ENCODE measurements at regions not wholly inside any gene's neighbourhood (a gene's known extent, or its start where the extent isn't known, plus 50 kb on each side); places are given as distances from the start of the nearest gene placed in this dataset.

DNA sequence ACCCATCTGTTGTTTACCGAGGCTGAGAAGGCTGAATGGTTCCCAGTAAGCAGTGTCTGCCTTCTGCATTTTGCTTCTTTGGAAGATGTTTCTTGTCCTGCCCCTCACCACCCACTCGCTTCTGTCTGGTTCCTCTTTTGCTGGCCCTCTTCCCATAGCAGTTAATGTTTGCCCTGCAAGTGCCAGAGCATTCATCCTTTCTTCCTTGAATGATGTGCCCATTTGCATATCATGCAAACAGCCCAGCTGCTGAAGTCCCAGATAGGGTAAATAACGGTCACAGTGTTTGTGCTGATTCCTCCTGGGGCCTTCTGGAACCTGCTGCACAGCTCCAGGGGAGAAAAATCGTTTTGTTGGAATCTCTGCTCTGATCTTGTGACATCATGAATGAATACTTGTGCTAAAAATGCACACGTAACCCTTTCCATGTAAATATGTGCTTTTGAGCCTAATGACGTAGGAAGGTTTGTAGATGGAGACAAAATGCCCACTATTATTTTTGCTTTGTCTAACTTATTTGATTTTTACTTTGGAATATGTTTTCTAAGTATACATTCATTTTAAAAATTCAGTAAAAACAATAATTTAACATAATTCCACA, 381.0 kb downstream of the SOX2 start:
- DNase-seq (ENCODE audit: low spot score): no peak
- 22% methylated on average over 6 of the region's 6 CpGs for WGBS
- H3K4me3 ChIP-seq (ENCODE audit: low read depth in 1 of 3, low read length in 3 of 3): no peak overlapping the region
- no peaks in the 10 kb centered on the region for H3K36me3 ChIP-seq (ENCODE audit: control insufficient read depth in 4 of 4, insufficient read depth in 3 of 4, low read depth in 1 of 4, low read length in 3 of 4)
- no peak overlapping the region for H3K9ac ChIP-seq (ENCODE audit: low read depth in 1 of 2, low read length in 2 of 2)
- no peaks in the 10 kb centered on the region for H3K4me1 ChIP-seq (ENCODE audit: control insufficient read depth in 4 of 4, insufficient read depth in 4 of 4, low read length in 3 of 4)
- TF ChIP-seq JUND (IDR thresholded peaks at IDR 0.05) (no peak), GABPA (IDR thresholded peaks at IDR 0.05 in 1 of 2, conservative IDR thresholded peaks at IDR 0.05 in 1 of 2) (no peak), FOXA2 (IDR thresholded peaks at IDR 0.05) (no peak), RXRA (IDR thresholded peaks at IDR 0.05) (no peak), RAD21 (IDR thresholded peaks at IDR 0.05) (no peak), SP1 (IDR thresholded peaks at IDR 0.05) (no peak), EGR1 (IDR thresholded peaks at IDR 0.05; ENCODE audit: low read depth in 2 of 2) (no peak)
- TF ChIP-seq, protein P1, sequence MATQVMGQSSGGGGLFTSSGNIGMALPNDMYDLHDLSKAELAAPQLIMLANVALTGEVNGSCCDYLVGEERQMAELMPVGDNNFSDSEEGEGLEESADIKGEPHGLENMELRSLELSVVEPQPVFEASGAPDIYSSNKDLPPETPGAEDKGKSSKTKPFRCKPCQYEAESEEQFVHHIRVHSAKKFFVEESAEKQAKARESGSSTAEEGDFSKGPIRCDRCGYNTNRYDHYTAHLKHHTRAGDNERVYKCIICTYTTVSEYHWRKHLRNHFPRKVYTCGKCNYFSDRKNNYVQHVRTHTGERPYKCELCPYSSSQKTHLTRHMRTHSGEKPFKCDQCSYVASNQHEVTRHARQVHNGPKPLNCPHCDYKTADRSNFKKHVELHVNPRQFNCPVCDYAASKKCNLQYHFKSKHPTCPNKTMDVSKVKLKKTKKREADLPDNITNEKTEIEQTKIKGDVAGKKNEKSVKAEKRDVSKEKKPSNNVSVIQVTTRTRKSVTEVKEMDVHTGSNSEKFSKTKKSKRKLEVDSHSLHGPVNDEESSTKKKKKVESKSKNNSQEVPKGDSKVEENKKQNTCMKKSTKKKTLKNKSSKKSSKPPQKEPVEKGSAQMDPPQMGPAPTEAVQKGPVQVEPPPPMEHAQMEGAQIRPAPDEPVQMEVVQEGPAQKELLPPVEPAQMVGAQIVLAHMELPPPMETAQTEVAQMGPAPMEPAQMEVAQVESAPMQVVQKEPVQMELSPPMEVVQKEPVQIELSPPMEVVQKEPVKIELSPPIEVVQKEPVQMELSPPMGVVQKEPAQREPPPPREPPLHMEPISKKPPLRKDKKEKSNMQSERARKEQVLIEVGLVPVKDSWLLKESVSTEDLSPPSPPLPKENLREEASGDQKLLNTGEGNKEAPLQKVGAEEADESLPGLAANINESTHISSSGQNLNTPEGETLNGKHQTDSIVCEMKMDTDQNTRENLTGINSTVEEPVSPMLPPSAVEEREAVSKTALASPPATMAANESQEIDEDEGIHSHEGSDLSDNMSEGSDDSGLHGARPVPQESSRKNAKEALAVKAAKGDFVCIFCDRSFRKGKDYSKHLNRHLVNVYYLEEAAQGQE (IDR thresholded peaks at IDR 0.05): no peak
- TF ChIP-seq, protein P2, sequence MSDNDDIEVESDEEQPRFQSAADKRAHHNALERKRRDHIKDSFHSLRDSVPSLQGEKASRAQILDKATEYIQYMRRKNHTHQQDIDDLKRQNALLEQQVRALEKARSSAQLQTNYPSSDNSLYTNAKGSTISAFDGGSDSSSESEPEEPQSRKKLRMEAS (IDR thresholded peaks at IDR 0.05): no peak
- H3K9me3 ChIP-seq (ENCODE audit: control insufficient read depth in 4 of 4, low read length in 3 of 4): no peaks in the 10 kb centered on the region
- no peaks in the 10 kb centered on the region for H3K27me3 ChIP-seq (ENCODE audit: control insufficient read depth in 4 of 4, insufficient read depth in 4 of 4, low read length in 3 of 4)
- no peak overlapping the region for H3K27ac ChIP-seq (ENCODE audit: low read depth in 1 of 2, low read length in 2 of 2)

DNA sequence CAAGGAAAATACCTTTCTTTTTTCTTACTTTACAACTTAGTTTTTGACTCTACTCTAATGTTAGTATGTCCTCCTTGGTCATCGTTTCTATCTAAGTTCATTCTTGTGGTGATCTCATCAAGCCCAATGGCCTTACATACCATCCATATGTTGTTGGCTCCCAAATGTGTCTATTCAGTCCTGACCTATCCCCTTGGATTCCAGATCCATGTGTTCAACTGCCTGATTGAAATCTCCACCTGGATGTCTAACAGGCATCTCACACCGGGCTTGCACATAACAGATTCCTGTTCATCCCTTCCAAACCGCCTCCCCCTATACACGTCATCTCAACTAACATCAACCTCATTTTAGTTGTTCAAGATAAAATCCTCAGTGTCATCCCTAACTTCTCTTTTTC, 382.6 kb downstream of the SOX2 start:
- 91% methylated on average over 4 of the region's 4 CpGs for WGBS
- no peak overlapping the region for H3K4me3 ChIP-seq (ENCODE audit: low read depth in 1 of 3, low read length in 3 of 3)
- H3K9ac ChIP-seq (ENCODE audit: low read depth in 1 of 2, low read length in 2 of 2): no peak overlapping the region
- no peaks in the 10 kb centered on the region for H3K36me3 ChIP-seq (ENCODE audit: control insufficient read depth in 4 of 4, insufficient read depth in 3 of 4, low read depth in 1 of 4, low read length in 3 of 4)
- no peak for TF ChIP-seq RAD21 (IDR thresholded peaks at IDR 0.05)
- TF ChIP-seq RXRA (IDR thresholded peaks at IDR 0.05): no peak
- no peak for TF ChIP-seq TAF1 (conservative IDR thresholded peaks at IDR 0.05)
- TF ChIP-seq, protein P3, sequence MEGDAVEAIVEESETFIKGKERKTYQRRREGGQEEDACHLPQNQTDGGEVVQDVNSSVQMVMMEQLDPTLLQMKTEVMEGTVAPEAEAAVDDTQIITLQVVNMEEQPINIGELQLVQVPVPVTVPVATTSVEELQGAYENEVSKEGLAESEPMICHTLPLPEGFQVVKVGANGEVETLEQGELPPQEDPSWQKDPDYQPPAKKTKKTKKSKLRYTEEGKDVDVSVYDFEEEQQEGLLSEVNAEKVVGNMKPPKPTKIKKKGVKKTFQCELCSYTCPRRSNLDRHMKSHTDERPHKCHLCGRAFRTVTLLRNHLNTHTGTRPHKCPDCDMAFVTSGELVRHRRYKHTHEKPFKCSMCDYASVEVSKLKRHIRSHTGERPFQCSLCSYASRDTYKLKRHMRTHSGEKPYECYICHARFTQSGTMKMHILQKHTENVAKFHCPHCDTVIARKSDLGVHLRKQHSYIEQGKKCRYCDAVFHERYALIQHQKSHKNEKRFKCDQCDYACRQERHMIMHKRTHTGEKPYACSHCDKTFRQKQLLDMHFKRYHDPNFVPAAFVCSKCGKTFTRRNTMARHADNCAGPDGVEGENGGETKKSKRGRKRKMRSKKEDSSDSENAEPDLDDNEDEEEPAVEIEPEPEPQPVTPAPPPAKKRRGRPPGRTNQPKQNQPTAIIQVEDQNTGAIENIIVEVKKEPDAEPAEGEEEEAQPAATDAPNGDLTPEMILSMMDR (IDR thresholded peaks at IDR 0.05; ENCODE audit: low read depth, low read length, missing input control): no peak
- TF ChIP-seq, protein P4, sequence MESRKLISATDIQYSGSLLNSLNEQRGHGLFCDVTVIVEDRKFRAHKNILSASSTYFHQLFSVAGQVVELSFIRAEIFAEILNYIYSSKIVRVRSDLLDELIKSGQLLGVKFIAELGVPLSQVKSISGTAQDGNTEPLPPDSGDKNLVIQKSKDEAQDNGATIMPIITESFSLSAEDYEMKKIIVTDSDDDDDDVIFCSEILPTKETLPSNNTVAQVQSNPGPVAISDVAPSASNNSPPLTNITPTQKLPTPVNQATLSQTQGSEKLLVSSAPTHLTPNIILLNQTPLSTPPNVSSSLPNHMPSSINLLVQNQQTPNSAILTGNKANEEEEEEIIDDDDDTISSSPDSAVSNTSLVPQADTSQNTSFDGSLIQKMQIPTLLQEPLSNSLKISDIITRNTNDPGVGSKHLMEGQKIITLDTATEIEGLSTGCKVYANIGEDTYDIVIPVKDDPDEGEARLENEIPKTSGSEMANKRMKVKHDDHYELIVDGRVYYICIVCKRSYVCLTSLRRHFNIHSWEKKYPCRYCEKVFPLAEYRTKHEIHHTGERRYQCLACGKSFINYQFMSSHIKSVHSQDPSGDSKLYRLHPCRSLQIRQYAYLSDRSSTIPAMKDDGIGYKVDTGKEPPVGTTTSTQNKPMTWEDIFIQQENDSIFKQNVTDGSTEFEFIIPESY (IDR thresholded peaks at IDR 0.05): no peak
- H3K4me1 ChIP-seq (ENCODE audit: control insufficient read depth in 4 of 4, insufficient read depth in 4 of 4, low read length in 3 of 4): no peaks in the 10 kb centered on the region
- peaks cover 0 to 3% (median 0%) of the 10 kb centered on the region in 4 donors for H3K9me3 ChIP-seq (ENCODE audit: control insufficient read depth in 4 of 4, low read length in 3 of 4)
- no peak overlapping the region for H3K27ac ChIP-seq (ENCODE audit: low read depth in 1 of 2, low read length in 2 of 2)
- DNase-seq (ENCODE audit: low spot score): no peak
- no peaks in the 10 kb centered on the region for H3K27me3 ChIP-seq (ENCODE audit: control insufficient read depth in 4 of 4, insufficient read depth in 4 of 4, low read length in 3 of 4)
